ENCODE measurements at regions not wholly inside any gene's neighbourhood (a gene's known extent, or its start where the extent isn't known, plus 50 kb on each side); places are given as distances from the start of the nearest gene placed in this dataset.

DNA sequence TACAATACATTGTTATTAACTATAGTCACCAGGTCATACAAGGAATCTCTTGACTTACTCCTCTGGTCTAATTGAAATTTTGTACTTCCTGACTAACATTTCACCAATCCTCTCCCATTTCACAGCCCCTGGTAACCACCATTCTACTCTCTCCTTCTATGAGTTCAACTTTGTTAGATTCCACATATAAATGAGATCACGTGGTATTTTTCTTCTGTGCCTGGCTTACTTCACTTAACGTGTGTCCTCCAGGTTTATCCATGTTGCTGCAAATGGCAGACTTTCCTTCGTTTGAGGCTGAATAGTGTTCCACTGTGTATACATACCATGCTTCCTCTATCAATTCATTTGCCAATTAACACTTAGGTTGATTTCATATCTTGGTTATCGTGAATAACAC, 128.5 kb downstream of the CHD9NB start:
- no peak for TF ChIP-seq CREB1 (IDR thresholded peaks at IDR 0.05; ENCODE audit: low read depth)
- TF ChIP-seq, protein P1, sequence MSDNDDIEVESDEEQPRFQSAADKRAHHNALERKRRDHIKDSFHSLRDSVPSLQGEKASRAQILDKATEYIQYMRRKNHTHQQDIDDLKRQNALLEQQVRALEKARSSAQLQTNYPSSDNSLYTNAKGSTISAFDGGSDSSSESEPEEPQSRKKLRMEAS (IDR thresholded peaks at IDR 0.05): no peak

All from Ishikawa (cell line).